DOHH2 (cell line): ENCODE measurements at regions not wholly inside any gene's neighbourhood (a gene's known extent, or its start where the extent isn't known, plus 50 kb on each side); places are given as distances from the start of the nearest gene placed in this dataset.
"Not testable (repeated sequence)": the region's sequence is repeated elsewhere in the genome, so short reads cannot be mapped to it uniquely, and the experiment has no call there.

Experiments used
- H3F3A ChIP-seq: fragments of 200-600 bp; sonication (generic), shearing (Covaris generic); 2 replicates; pipeline ENCODE4 v1.6.0; 2016; ENCODE audit warnings: antibody characterized with exemption, mild to moderate bottlenecking; ENCODE audit not compliant: control insufficient read depth, insufficient read depth
- H3K27ac ChIP-seq: fragments of 200-600 bp; sonication (generic); 2 replicates; pipeline ENCODE4 v1.5.1; 2014; ENCODE audit warnings: low read depth, mild to moderate bottlenecking, low read length, moderate library complexity
- H3K27me3 ChIP-seq: fragments of 200-600 bp; sonication (generic); 2 replicates; pipeline ENCODE4 v1.6.1; 2014; ENCODE audit warnings: mild to moderate bottlenecking, low read length, mixed read lengths; ENCODE audit not compliant: control insufficient read depth
- H3K36me3 ChIP-seq: fragments of 200-600 bp; sonication (generic); 2 replicates; pipeline ENCODE4 v1.6.1; 2014; ENCODE audit warnings: mild to moderate bottlenecking, low read length, moderate library complexity, mixed read lengths; ENCODE audit not compliant: control insufficient read depth
- H3K4me1 ChIP-seq: fragments of 200-600 bp; sonication (generic); 2 replicates; pipeline ENCODE4 v1.6.1; 2014; ENCODE audit warnings: mild to moderate bottlenecking, low read length, mixed read lengths; ENCODE audit not compliant: control insufficient read depth
- H3K4me2 ChIP-seq: fragments of 200-600 bp; sonication (generic); 2 replicates; pipeline ENCODE4 v1.6.0; 2014; ENCODE audit warnings: mild to moderate bottlenecking, low read length, moderate library complexity
- H3K4me3 ChIP-seq: fragments of 200-600 bp; sonication (generic); 2 replicates; pipeline ENCODE4 v1.5.1; 2014; ENCODE audit warnings: mild to moderate bottlenecking, low read length, mixed read lengths
- H3K79me2 ChIP-seq: fragments of 200-600 bp; sonication (generic); 2 replicates; pipeline ENCODE4 v1.6.1; 2014; ENCODE audit warnings: mild to moderate bottlenecking, low read length, mixed read lengths; ENCODE audit not compliant: control insufficient read depth
- H3K9me2 ChIP-seq: fragments of 200-600 bp; sonication (generic); replicated peaks from 2 replicates; pipeline ENCODE4 v1.6.1; 2014; ENCODE audit warnings: mild to moderate bottlenecking, low read length, mixed read lengths; ENCODE audit not compliant: control insufficient read depth
- H3K9me3 ChIP-seq: fragments of 200-600 bp; sonication (generic); 2 replicates; pipeline ENCODE4 v1.6.1; 2014; ENCODE audit warnings: antibody characterized with exemption, low read length, mixed read lengths; ENCODE audit not compliant: control insufficient read depth, insufficient read depth
- H4K20me1 ChIP-seq: fragments of 200-600 bp; sonication (generic); 2 replicates; pipeline ENCODE4 v1.6.0; 2014; ENCODE audit warnings: low read depth, mild to moderate bottlenecking, antibody characterized with exemption, low read length, moderate library complexity; ENCODE audit not compliant: control insufficient read depth, insufficient read depth
- EZH2phosphoT487 ChIP-seq: fragments of 200-600 bp; sonication (generic); IDR thresholded peaks from 2 replicates; pipeline ENCODE4 v1.6.1; 2017; ENCODE audit warnings: borderline replicate concordance, mild to moderate bottlenecking, antibody characterized with exemption, low read length, moderate library complexity, mixed read lengths
- TF ChIP-seq, protein P1 (sequence below): fragments of 200-600 bp; sonication (generic); IDR thresholded peaks from one replicate; pipeline ENCODE4 v1.5.1; 2014; ENCODE audit warnings: antibody characterized with exemption, mild to moderate bottlenecking, low read depth, low read length; ENCODE audit not compliant: poor library complexity, severe bottlenecking

DNA sequence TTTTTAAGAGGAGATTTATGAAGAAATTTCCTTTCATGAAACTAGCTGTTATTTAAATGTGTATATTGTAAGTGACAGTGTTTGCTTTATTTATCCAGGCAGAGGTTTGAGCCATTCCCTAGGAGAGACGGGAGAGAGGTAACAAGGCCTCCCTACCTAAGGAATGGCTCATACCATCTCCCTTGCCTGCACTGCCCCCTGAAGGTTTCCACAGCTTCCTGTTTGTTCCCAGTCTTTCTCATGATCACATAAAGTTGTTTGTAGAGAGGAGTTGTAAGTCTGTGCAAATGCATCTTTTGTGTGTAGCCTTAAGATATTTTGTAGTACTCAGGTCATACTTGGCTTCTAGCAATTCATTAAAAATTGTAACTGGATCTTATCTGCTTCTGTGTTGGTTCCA, 1504.5 kb upstream of the PCDH10 start:
- TF ChIP-seq EZH2phosphoT487 = no peak
- TF ChIP-seq, protein P1, sequence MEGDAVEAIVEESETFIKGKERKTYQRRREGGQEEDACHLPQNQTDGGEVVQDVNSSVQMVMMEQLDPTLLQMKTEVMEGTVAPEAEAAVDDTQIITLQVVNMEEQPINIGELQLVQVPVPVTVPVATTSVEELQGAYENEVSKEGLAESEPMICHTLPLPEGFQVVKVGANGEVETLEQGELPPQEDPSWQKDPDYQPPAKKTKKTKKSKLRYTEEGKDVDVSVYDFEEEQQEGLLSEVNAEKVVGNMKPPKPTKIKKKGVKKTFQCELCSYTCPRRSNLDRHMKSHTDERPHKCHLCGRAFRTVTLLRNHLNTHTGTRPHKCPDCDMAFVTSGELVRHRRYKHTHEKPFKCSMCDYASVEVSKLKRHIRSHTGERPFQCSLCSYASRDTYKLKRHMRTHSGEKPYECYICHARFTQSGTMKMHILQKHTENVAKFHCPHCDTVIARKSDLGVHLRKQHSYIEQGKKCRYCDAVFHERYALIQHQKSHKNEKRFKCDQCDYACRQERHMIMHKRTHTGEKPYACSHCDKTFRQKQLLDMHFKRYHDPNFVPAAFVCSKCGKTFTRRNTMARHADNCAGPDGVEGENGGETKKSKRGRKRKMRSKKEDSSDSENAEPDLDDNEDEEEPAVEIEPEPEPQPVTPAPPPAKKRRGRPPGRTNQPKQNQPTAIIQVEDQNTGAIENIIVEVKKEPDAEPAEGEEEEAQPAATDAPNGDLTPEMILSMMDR = no peak
- Histone ChIP-seq H3K27ac (no peak overlapping the region), H3K79me2 (no peaks in the 10 kb centered on the region), H3K36me3 (no peaks in the 10 kb centered on the region), H3F3A (no peaks in the 10 kb centered on the region), H3K4me1 (no peaks in the 10 kb centered on the region), H3K4me3 (no peak overlapping the region), H3K9me3 (no peaks in the 10 kb centered on the region), H3K27me3 (no peaks in the 10 kb centered on the region), H3K9me2 (no peaks in the 10 kb centered on the region), H3K4me2 (no peak overlapping the region), H4K20me1 (no peaks in the 10 kb centered on the region)

DNA sequence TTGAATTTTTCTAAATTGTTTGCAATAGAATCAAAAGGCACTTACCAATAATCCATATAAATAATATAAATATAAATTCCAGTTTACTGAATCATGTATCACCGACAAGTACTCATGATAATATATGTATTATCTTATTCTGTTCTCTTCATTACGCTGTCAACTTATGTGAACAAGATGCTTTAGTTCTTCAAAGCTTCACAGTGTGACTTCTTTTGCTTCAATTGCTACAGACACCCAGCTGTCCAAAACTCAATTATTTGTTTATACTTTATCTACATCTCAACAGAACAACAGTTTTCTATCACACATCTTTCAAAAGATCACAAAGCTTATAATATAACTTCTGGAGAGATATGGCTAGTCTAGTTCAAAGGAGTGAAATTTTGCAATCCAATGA, 1499.9 kb upstream of the PCDH10 start:
- no peak overlapping the region for H3K4me2 ChIP-seq
- H3F3A ChIP-seq = no peaks in the 10 kb centered on the region
- no peaks in the 10 kb centered on the region for H3K9me3 ChIP-seq
- no peaks in the 10 kb centered on the region for H3K36me3 ChIP-seq
- H3K4me1 ChIP-seq = no peaks in the 10 kb centered on the region
- H3K9me2 ChIP-seq = no peaks in the 10 kb centered on the region; the same call in 1 of the 2 replicates
- H4K20me1 ChIP-seq = no peaks in the 10 kb centered on the region
- H3K27ac ChIP-seq = no peak overlapping the region
- TF ChIP-seq EZH2phosphoT487 = no peak
- TF ChIP-seq, protein P1 = no peak
- H3K4me3 ChIP-seq = no peak overlapping the region
- H3K27me3 ChIP-seq = no peaks in the 10 kb centered on the region
- H3K79me2 ChIP-seq = no peaks in the 10 kb centered on the region

DNA sequence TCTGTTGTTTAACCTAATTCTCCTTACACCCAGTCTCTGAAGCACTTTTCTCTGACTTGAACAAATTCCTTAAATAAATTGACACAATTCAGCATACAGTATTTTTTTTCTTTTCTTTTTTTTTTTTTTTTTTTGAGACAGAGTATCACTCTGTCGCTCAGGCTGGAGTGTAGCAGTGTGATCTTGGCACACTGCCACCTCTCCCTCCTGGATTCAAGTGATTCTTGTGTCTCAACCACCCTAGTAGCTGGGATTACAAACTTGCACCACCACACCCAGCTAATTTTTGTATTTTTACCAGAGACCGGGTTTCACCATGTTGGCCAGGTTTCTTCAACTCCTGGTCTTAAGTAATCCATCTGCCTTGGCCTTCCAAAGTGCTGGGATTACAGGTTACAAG, 1498.1 kb upstream of the PCDH10 start:
- Histone ChIP-seq H3K4me3 (no peak overlapping the region), H3K27me3 (no peaks in the 10 kb centered on the region), H3K36me3 (no peaks in the 10 kb centered on the region), H3F3A (no peaks in the 10 kb centered on the region), H3K4me1 (no peaks in the 10 kb centered on the region), H3K9me2 (no peaks in the 10 kb centered on the region; the same call in 1 of the 2 replicates), H3K27ac (no peak overlapping the region), H3K4me2 (no peak overlapping the region), H3K9me3 (no peaks in the 10 kb centered on the region), H4K20me1 (no peaks in the 10 kb centered on the region), H3K79me2 (no peaks in the 10 kb centered on the region)
- TF ChIP-seq, protein P1 = no peak
- no peak for TF ChIP-seq EZH2phosphoT487

GRCh38 chr4:131683314-131683713, 1465.8 kb upstream of the PCDH10 start:
- H3K27me3 ChIP-seq, H3K36me3 ChIP-seq, H4K20me1 ChIP-seq: not testable (repeated sequence)

More at GRCh38 chr4:131683314-131683713, 1465.8 kb upstream of the PCDH10 start:
- not testable (repeated sequence) for H3F3A ChIP-seq, H3K27ac ChIP-seq, H3K9me2 ChIP-seq, H3K79me2 ChIP-seq, H3K4me1 ChIP-seq, H3K4me2 ChIP-seq, H3K9me3 ChIP-seq, H3K4me3 ChIP-seq
